GM12874 (cell line): ENCODE measurements at regions not wholly inside any gene's neighbourhood (a gene's known extent, or its start where the extent isn't known, plus 50 kb on each side); places are given as distances from the start of the nearest gene placed in this dataset.

Experiments
- TF ChIP-seq, protein P1 (sequence below): IDR thresholded peaks from 2 replicates; pipeline ENCODE4 v1.5.1; 2011; ENCODE audit warnings: low read depth, mild to moderate bottlenecking, control low read depth, low read length, moderate library complexity; ENCODE audit not compliant: insufficient read depth

- TF ChIP-seq, protein P1, sequence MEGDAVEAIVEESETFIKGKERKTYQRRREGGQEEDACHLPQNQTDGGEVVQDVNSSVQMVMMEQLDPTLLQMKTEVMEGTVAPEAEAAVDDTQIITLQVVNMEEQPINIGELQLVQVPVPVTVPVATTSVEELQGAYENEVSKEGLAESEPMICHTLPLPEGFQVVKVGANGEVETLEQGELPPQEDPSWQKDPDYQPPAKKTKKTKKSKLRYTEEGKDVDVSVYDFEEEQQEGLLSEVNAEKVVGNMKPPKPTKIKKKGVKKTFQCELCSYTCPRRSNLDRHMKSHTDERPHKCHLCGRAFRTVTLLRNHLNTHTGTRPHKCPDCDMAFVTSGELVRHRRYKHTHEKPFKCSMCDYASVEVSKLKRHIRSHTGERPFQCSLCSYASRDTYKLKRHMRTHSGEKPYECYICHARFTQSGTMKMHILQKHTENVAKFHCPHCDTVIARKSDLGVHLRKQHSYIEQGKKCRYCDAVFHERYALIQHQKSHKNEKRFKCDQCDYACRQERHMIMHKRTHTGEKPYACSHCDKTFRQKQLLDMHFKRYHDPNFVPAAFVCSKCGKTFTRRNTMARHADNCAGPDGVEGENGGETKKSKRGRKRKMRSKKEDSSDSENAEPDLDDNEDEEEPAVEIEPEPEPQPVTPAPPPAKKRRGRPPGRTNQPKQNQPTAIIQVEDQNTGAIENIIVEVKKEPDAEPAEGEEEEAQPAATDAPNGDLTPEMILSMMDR, result peak; percentile 72
These were observed 69.5 kb upstream of the ANXA1 start for GRCh38 chr9:73081979-73082657.

DNA sequence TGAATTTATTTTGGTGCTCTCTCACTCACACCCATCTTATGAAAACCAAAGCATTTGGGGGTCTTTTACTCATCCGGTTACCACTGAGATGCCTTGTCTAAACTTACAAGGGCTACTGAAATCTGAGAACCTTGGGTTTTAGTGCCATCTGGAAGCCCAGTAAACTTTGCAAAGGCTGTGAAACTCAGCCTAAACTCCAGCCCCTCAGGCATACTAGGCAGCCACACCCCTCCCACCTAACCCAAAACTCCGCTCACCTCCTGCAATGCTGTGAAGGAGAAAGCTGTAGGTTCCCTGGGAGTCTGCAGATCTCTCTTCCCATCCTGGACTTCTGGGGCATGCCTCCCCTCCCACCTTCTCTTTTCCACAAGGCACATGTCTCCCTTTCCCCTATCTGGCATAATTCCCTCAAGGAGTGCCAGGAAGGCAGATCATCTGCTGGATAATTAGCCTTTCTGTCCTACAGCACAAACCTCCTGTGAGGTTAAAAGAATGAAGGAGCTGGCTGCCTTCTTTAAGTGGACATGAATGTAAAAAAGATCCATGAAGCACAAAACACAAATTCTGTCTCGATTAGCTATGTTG is 71.5 kb upstream of the ANXA1 start:
- TF ChIP-seq, protein P1, result no peak

GRCh38 chr9:73079326-73079725 is 72.3 kb upstream of the ANXA1 start:
- TF ChIP-seq, protein P1, result no peak

GRCh38 chr9:73077625-73078030 is 74.0 kb upstream of the ANXA1 start:
- TF ChIP-seq, protein P1, result no peak

DNA sequence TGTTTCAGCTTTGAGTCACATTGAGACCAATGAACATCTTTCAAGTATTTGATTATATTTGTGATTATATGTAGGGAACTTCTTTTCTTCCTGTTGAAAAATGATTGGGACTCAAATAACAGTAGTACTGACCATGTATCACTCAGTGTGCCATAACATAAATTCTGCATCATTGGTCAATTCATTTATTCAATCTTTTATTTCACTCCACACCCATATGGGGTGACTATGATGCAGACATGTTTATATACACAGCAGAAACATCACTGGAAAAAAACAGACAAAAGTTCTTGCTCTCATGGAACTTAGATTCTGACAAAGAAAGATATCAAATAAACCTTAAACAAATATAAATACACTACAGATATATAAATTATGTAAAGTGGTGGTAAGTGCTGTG is 74.7 kb upstream of the ANXA1 start:
- TF ChIP-seq, protein P1, result no peak

- TF ChIP-seq, protein P1, result no peak
These were observed 77.4 kb upstream of the ANXA1 start for GRCh38 chr9:73074176-73074708.

DNA sequence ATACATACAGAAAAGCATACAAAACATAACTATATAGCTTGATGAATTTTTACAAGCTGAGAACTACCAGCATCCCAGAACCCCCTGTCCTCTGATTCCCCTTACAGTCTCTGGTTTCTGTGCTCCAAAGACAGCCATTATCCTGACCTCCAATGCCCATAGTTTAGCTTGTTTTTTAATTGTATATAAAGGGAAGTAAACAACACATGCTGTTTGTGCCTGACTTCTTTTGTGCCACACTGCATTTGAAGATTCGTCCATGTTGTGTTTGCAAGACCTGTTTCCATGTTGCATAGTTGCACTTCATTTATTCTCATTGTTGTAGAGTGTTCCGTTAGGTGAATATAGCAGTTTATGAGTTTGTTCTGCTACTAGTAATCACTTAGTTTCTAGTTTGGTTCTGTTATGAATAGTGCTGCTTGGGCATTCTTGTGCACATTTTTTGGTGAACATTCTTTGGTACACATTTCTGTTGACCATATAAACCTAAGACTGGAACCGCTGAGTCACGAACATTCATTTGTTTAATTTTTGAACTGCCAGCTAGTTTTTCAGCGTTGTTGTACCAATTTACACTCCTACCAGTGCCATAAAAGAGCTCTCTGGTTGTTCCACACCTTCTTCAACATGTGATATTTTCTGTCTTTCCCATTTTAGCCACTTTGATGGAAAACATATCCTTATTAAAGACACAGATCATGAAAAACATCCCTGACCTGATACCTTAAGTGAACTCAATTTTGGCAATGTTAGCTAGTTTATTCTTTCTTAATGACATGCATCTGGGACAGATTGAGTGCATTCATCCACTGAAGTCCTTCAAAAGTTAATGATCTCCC is 78.1 kb upstream of the ANXA1 start:
- TF ChIP-seq, protein P1, result no peak
